GM21825 (cell line): ENCODE measurements at regions not wholly inside any gene's neighbourhood (a gene's known extent, or its start where the extent isn't known, plus 50 kb on each side); places are given as distances from the start of the nearest gene placed in this dataset.

Experiments
- ATAC-seq: cut with Tn5 transposase; IDR thresholded peaks from one replicate; pipeline ENCODE4 v1.9.1; 2021; ENCODE audit warnings: mild to moderate bottlenecking, moderate library complexity; ENCODE audit not compliant: unreplicated experiment

DNA sequence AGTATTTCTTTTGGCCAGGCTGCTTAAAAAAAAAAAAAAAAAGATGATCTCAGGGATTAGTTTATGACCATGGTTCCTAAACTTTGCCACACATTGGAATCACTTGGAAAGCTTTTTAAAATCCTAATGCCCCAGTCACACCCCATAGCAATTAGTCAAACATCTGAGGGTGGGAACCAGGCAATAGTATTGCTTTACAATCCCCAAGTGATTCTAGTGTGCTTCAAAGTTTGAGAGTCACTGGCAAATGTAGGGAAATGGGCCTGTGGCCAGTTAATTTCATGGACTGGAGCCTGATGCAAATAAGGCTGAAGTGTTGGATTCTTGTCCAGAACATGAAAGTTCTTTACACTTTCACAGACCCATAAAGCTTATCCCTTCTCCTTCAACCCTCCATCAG is 374.6 kb upstream of the ESRRG start:
- ATAC-seq, result no peak

- no peak for ATAC-seq
These were observed 373.0 kb upstream of the ESRRG start for GRCh38 chr1:217096200-217096599.

GRCh38 chr1:217095050-217095622 is 371.9 kb upstream of the ESRRG start:
- no peak for ATAC-seq

DNA sequence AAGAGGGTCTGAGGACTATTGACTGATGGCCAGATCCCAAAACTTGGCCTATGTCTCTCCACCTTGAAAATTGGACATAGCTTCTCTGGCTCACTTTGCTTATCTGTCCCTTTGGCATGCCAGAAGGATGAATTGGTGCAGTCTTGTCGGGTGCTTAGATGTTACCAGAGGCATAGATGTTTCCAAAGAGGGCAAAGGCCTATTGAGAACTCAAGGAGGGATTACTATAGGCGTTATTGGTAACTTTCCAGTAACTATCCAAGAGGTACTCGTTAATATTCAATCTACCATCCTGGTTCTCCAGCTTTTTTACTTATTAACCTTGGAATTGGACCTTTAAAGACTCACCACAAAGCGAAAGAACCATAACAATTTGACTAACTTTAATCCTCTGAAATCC is 368.3 kb upstream of the ESRRG start:
- no peak for ATAC-seq

DNA sequence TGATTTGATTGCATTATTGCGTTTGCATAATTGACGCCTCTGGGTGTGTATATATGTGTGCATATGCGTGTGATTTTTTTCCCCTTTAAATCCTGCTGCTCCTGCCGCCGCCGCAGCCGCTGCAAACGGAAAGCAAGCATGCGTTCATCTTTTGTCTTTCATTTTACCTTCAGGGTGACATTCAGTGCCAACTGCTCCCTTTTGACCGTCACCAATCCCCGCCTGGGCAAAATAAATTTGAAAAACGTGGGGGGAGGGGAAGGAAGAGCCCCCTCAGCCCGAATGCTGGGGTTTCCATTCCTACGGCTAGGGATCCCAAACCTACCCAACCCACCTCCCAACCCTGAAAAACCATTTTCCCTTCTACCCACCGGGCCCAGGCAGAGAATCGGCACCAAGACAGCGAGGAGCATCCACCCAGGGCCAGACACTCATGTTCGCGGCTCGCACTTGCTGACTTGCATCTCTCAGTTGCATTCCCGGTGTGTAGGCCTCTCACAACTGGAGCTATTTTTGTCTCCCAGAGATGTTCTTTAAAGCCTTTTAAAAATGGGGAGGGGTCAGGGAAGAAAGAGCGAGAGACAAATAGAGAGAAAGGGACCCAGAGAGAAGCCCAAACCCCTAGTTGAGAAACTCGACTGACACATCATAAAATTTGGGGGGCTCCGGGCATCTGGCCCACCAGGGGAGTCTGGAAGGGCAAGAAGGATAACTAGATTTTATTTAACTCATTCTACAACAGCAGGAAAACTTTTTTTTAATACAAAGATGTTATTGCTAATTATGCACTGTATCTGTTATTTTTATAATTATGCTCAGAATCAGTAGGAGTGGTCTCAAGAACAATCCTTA is 367.1 kb upstream of the ESRRG start:
- no peak for ATAC-seq

DNA sequence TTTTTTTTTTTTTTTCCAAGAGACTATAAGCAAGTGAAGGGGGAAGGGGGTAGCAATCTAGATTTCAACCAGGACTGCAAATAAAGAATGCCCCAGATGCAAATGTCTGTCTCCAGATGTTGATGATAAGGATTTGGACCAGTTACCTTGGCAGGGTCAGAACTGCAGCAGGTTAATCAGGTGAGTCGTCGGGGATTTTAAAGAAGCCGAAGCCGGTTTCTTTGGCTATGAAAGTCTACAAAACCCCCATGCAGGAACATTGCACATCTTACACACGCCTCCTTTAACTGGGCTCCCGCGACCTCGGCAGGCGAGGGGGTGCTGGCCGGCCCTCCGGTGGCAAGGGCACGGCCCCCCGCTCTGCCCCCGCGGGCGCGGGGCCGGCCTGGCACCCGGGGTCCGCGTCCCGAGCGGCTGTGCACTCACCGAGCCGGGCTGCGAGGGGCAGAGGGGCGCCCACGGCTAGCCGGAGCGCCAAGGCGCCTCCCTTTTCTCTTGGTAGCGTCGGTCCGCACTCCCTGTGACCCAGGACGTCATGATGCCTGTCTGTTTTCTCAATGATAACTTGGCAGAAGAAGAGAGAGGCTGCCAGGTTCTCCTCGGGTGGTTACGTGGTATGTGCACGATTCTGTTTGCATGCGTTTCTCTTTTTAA is 366.3 kb upstream of the ESRRG start:
- no peak for ATAC-seq

DNA sequence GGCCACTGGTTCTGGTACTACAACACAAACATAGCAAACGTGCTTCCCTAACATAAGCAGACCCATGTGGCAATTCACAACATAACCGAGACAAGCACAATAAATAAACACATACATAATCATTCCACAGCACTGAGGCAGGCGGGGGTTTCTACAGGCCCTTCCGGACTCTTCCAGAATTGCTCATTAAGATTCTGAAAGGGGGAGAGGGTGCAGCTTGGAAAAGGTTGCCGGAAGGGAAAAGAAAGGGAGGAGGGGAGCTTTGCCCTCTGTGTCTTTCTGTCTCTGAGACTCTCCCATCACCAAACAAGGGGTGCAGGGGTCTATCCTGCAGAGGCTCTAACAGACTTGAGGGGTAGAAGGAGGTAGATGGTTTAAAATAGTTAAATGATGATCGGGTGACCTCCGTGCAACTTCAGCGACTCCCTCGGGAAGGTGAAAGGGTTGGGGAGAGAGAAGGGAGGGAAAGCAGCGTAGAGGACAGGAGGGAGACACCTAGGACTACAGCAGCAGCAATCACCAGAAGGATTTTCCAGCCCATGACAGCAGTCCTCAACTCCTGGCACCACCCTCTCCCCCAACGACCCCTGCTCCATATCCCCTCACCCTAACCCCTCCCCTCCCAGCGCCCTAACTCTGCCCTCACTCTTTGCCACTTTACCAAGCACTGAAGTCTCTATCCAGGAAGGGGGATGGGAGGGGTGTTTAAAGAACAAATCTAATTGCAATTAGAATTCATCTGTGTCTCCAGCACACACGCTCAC is 365.5 kb upstream of the ESRRG start:
- no peak for ATAC-seq

DNA sequence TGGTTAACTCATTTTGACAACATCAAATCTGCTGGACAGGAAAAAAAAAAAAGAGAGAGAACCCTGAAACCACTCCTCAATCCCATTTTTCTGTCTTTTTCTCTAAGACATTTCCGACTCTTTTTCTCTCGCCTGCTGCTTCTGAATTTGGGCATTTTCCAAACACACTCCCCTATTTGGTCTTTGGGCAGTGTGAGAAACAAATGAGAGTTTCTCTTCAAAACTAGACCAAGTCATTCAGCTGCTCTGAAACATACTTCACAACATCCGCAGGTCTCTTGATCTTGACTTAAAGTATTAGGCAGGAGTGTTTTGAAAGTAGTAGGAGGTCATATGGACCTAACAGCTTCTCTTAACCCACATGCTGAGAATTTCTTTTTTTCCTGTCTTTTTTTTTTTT is 364.8 kb upstream of the ESRRG start:
- ATAC-seq, result no peak

DNA sequence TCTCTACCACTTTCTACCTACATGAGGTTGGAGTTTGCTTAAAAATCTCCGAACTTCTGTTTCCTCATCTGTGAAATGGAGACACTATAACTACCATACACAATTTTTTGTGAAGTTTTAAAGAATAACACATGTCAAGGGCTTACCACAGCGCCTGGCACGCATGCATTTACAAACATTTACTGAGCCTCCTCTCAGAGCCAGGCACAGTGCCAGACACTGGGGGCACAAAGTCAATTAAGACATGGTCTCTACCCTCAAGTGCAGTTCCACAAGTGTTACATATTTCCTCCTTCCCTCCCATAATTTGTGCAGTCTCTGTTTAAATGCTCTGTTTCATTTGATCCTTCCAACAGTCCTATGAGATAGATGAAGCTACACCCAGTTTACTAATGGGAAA is 356.4 kb upstream of the ESRRG start:
- no peak for ATAC-seq

GRCh38 chr1:217078959-217079358 is 355.7 kb upstream of the ESRRG start:
- ATAC-seq, result no peak

DNA sequence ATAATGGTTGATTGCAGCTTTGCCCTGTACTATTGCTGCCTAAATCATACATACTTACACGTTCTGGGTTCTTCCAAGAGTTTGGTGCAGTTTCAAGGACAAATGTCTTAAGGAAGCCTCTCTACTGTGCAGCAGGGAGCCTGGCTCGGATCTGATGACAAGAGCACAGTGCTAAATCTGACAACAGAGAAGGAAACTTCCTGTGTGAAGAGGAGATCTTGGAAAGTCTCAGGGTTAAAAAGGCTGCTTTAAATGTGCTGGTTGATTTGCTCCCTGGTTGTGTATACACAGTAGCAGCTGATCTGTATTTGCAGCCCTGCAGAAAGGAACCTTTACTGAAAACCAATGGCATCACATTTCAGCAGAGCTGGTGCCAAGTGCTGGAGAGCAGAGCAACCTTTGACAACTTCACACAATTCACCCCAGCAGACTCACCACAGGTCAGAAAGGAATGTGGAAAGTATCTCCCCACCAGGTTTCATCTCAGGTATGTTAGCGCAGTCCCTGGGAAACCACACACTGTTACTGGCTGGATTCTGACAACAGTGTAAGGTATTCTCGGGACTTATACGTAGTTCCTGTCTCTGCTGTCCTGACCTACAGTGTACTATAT is 355.0 kb upstream of the ESRRG start:
- ATAC-seq, result no peak

DNA sequence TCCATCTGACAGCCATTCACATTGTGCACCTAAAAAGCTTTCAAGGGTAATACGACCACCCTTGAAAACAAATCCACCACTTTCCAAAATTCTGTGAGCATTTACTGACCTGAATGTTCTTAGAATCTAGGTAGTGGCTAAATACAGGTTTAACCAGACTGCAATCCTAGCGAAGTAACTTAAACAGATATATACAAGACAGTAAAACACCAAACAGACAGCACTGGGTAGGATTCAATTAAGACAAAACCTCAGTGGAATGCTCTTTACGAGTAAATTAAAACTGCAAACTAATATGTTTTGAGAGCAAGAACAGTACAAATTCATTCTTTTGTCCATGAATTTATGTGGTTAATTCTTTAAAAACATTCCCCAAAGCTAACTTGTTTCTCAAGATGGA is 354.2 kb upstream of the ESRRG start:
- ATAC-seq, result no peak

DNA sequence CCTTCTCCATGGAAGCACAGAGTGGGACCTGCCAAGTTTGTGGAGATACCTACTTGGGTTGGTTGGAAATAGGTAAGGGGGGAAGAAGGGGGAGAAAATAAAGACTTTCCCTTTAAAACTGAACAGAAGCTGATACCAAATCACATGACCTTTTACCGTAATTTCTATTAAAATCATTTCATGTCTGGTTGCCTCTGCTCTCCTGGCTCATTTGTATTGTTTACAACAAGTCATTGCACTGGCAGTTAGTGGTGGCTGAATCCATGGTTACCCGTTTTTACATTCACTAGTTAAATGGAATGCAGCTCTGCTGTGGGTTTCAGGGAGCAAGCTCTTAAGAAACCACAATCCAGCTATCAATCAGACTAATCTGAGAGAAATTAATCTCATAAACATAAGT is 353.7 kb upstream of the ESRRG start:
- ATAC-seq, result no peak

- no peak for ATAC-seq
These were observed 349.7 kb upstream of the ESRRG start for GRCh38 chr1:217072926-217073325.

DNA sequence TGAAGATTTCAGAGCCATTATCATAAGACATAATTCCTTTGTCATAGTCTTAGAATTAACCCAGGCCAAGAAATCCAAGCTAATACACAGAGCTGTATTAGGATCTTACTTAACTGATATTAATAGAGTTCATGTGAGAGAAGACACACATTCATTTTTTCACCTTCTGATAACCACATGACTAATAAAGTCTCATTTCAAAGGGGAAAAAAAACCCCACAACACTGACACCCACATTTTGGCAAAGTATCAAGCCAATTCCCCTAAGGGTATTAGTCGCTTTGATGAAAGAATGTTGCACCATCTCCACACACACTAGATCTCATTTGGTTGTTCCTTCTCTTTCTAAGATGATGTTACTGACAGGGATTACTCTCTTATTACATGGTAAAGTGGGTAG is 344.4 kb upstream of the ESRRG start:
- no peak for ATAC-seq

DNA sequence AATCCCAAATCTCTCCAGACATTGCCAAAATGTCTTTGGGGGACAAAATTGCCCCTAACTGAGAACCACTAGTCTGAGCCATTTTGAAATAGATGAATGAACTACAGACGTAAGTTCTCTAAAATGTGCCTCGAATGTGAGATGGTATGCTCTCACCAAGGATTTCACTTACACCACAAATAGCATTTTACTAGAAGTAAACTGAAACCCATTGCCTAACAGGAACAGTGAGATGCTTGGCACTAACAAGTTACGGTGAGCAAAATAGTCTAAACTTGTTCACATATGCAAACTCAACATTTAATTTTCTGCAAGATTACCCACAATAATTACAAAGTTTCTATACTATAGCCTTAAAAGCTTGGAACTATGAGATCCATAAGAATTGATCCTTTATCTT is 343.6 kb upstream of the ESRRG start:
- no peak for ATAC-seq

DNA sequence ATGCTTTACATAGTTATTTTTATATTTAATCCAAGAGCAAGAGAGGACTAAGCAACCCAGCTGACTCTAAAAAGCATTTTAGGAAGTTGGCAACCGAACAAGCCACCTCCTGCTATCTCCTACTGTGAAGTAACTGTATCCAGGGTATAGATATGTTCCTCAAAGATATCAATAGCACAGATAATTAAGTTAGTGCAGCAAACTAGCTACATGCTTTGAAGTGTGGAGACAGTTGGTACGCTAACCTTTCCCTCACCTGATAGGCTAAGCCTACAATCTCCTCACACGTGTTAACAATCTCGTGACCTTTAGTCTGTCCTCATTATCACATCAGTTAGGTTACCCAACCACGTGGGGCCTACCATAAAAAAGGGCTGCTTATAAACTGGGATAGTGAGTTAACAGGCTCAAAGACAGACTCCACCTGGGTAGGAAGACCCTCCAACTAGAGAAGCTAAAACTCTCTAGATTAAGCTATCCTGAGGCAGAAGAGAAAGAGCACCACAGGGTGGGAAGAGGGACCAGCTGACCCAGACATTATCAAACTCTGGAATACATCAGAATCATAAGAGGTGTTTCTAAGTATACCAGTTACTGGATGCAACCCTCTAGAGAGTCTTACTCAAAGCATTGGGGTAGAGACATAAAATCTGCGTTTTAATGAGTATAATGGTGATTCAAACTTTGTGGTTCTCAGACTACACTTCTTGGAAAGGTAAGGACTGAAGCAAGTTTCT is 340.1 kb upstream of the ESRRG start:
- ATAC-seq, result no peak

- ATAC-seq, result no peak
These were observed 339.4 kb upstream of the ESRRG start for GRCh38 chr1:217062586-217062985.

GRCh38 chr1:217059401-217059800 is 336.2 kb upstream of the ESRRG start:
- ATAC-seq, result no peak

GRCh38 chr1:217053676-217054075 is 330.4 kb upstream of the ESRRG start:
- ATAC-seq, result no peak
